ENCODE measurements at regions not wholly inside any gene's neighbourhood (a gene's known extent, or its start where the extent isn't known, plus 50 kb on each side); places are given as distances from the start of the nearest gene placed in this dataset.

GRCh38 chr13:111946214-111946613, 120.7 kb upstream of the SOX1 start:
- H3K23me2 ChIP-seq (ENCODE audit: low read depth, low read length), result peaks cover 4% of the 10 kb centered on the region; the same call in 1 of the 2 replicates
- no peak overlapping the region for H4K91ac ChIP-seq (replicated peaks; ENCODE audit: insufficient read length, low read length)
- WGBS, 2 experiments (ENCODE audit: extremely low coverage in 1 of 2, insufficient coverage in 1 of 2, insufficient read length in 1 of 2, insufficient replicate concordance in 2 of 2, low coverage in 1 of 2, low lambda C conversion rate in 2 of 2, missing lambda C conversion rate in 1 of 2), result 88% methylated on average over 10 of the region's 10 CpGs; no CpG with 5 or more reads in 1 of the 2 experiments
- H3K79me2 ChIP-seq (ENCODE audit: control insufficient read depth in 1 of 2, insufficient read depth in 2 of 2, low read length in 2 of 2), result no peaks in the 10 kb centered on the region
- FAIRE-seq, result no peak
- peaks cover 6 to 7% of the 10 kb centered on the region in 2 experiments; a peak in 2 of 4 replicates for H3K9me3 ChIP-seq (ENCODE audit: insufficient read depth in 2 of 2, low read depth in 1 of 2, low read length in 1 of 2)
- H3K27me3 ChIP-seq (replicated peaks in 1 of 4; ENCODE audit: control insufficient read depth in 3 of 4, extremely low read depth in 1 of 4, insufficient read depth in 3 of 4, low read length in 3 of 4), result no peaks in the 10 kb centered on the region
- H2BK20ac ChIP-seq (ENCODE audit: low read length), result no peak overlapping the region
- H3K4me3 ChIP-seq (ENCODE audit: extremely low read depth in 1 of 4, insufficient read depth in 2 of 4, low read depth in 3 of 4, low read length in 4 of 4), result no peak overlapping the region
- no peak overlapping the region for H3K4ac ChIP-seq (replicated peaks; ENCODE audit: insufficient read length, low read depth, low read length)
- ChIA-PET POLR2A (ENCODE audit: partially characterized antibody) (no interaction called here), CTCF (ENCODE audit: partially characterized antibody) (interaction anchor here (0.7 to 1.0 kb wide), 2 partner anchors 9 to 76 kb away, joined by 3 read pairs; no protein-coding TSS in a partner anchor)
- no peak overlapping the region for H3K9ac ChIP-seq (replicated peaks in 1 of 4; ENCODE audit: extremely low read depth in 1 of 4, low read depth in 3 of 4, low read length in 3 of 4)
- H3K18ac ChIP-seq (ENCODE audit: extremely low read depth, low read length), result no peak overlapping the region
- H4K5ac ChIP-seq (ENCODE audit: insufficient read length, low read depth, low read length), result no peak overlapping the region
- no peak overlapping the region for H3K14ac ChIP-seq (ENCODE audit: insufficient read length)
- peaks cover 3% of the 10 kb centered on the region; the same call in 1 of the 2 replicates for H3K79me1 ChIP-seq (ENCODE audit: low read depth, low read length)
- H2AFZ ChIP-seq (ENCODE audit: low read length), result no peak overlapping the region
- peak in 1 of 2 experiments; percentile 22 for DNase-seq (ENCODE audit: low read depth in 1 of 2, low spot score in 2 of 2)
- H3K23ac ChIP-seq (ENCODE audit: insufficient read length), result no peak overlapping the region
- no peak overlapping the region for H3K56ac ChIP-seq (replicated peaks; ENCODE audit: insufficient read length, low read depth, low read length)
- H3K4me2 ChIP-seq (ENCODE audit: insufficient read depth in 1 of 2, low read depth in 2 of 2, low read length in 2 of 2), result no peak overlapping the region
- H3K27ac ChIP-seq (ENCODE audit: low read depth, low read length), result no peak overlapping the region
- H4K20me1 ChIP-seq (replicated peaks in 1 of 2; ENCODE audit: control insufficient read depth in 1 of 2, insufficient read depth in 2 of 2, low read length in 2 of 2), result peaks cover 0 to 2% of the 10 kb centered on the region in 2 experiments
- no peak for TF ChIP-seq SIN3A (conservative IDR thresholded peaks at IDR 0.05 in 1 of 2, IDR thresholded peaks at IDR 0.05 in 1 of 2; ENCODE audit: low read depth in 1 of 2, low read length in 2 of 2)
- TF ChIP-seq NRF1 (IDR thresholded peaks at IDR 0.05; ENCODE audit: low read depth, low read length), result no peak
- no peak for TF ChIP-seq RAD21 (IDR thresholded peaks at IDR 0.05 in 1 of 2, conservative IDR thresholded peaks at IDR 0.05 in 1 of 2; ENCODE audit: low read depth in 2 of 2, low read length in 2 of 2)
- no peak overlapping the region for H2BK5ac ChIP-seq (ENCODE audit: low read depth, low read length)
- H2BK12ac ChIP-seq (ENCODE audit: low read depth, low read length), result no peak overlapping the region
- no peaks in the 10 kb centered on the region for H3K36me3 ChIP-seq (ENCODE audit: control insufficient read depth in 2 of 4, insufficient read depth in 4 of 4, low read length in 3 of 4)
- no peak overlapping the region for H2BK15ac ChIP-seq (ENCODE audit: low read length)
- H4K8ac ChIP-seq (ENCODE audit: extremely low read depth, insufficient read depth, low read length), result 0 out of 2 replicates have a peak overlapping the region, but pooled peaks have one; percentile 29
- no peak overlapping the region for H2AK5ac ChIP-seq (ENCODE audit: low read depth, low read length)
- H2BK120ac ChIP-seq (replicated peaks; ENCODE audit: low read depth, low read length), result no peak overlapping the region
- no peaks in the 10 kb centered on the region for H3K4me1 ChIP-seq (replicated peaks in 1 of 4; ENCODE audit: control insufficient read depth in 3 of 4, insufficient read depth in 4 of 4, low read length in 3 of 4)
